ENCODE measurements at regions not wholly inside any gene's neighbourhood (a gene's known extent, or its start where the extent isn't known, plus 50 kb on each side); places are given as distances from the start of the nearest gene placed in this dataset.

GRCh38 chr12:46659032-46659650, 166.7 kb downstream of the SLC38A4 start:
- TF ChIP-seq CTCF (IDR thresholded peaks at IDR 0.05) (no peak), CDX4 (CRISPR knock-in tag; IDR thresholded peaks at IDR 0.05; ENCODE audit: borderline replicate concordance) (no peak), CREB1 (CRISPR knock-in tag; IDR thresholded peaks at IDR 0.05) (no peak), ZNF512 (CRISPR knock-in tag; IDR thresholded peaks at IDR 0.05; ENCODE audit: borderline replicate concordance) (no peak), TP53 (CRISPR knock-in tag; IDR thresholded peaks at IDR 0.05) (no peak), TEAD4 (CRISPR knock-in tag; IDR thresholded peaks at IDR 0.05) (no peak), ATF3 (CRISPR knock-in tag; conservative IDR thresholded peaks at IDR 0.05) (no peak), NR3C1 (CRISPR knock-in tag; conservative IDR thresholded peaks at IDR 0.05; ENCODE audit: low read depth) (no peak)

Data from WTC11 (cell line).